ENCODE measurements at regions not wholly inside any gene's neighbourhood (a gene's known extent, or its start where the extent isn't known, plus 50 kb on each side); places are given as distances from the start of the nearest gene placed in this dataset.

- TF ChIP-seq NAIF1 (CRISPR knock-in tag; IDR thresholded peaks at IDR 0.05; ENCODE audit: borderline replicate concordance): no peak
- peak; percentile 82; the same call in 1 of the 2 replicates for TF ChIP-seq KDM4B (CRISPR knock-in tag; IDR thresholded peaks at IDR 0.05)
- no peak for TF ChIP-seq ZNF790 (CRISPR knock-in tag; IDR thresholded peaks at IDR 0.05; ENCODE audit: borderline replicate concordance)
- TF ChIP-seq U2AF2 (IDR thresholded peaks at IDR 0.05; ENCODE audit: low read depth, low read length): no peak
- TF ChIP-seq TEAD2 (CRISPR knock-in tag; IDR thresholded peaks at IDR 0.05): no peak
- no peak for TF ChIP-seq ZNF432 (CRISPR knock-in tag; IDR thresholded peaks at IDR 0.05; ENCODE audit: borderline replicate concordance)
- peak; percentile 15; the same call in 1 of the 2 replicates for TF ChIP-seq ZNF335 (CRISPR knock-in tag; IDR thresholded peaks at IDR 0.05)
- no peak for TF ChIP-seq ATF7-NPFF (CRISPR knock-in tag; IDR thresholded peaks at IDR 0.05; ENCODE audit: low read depth)
- TF ChIP-seq RFXAP (CRISPR knock-in tag; IDR thresholded peaks at IDR 0.05; ENCODE audit: borderline replicate concordance): peak; percentile 71; the same call in 1 of the 2 replicates
- TF ChIP-seq NFIC (IDR thresholded peaks at IDR 0.05; ENCODE audit: low read length): peak; percentile 90
- peak; percentile 85; the same call in 1 of the 2 replicates for TF ChIP-seq SNAI1 (CRISPR knock-in tag; IDR thresholded peaks at IDR 0.05; ENCODE audit: borderline replicate concordance)
- TF ChIP-seq ZNF24 (IDR thresholded peaks at IDR 0.05): peak; percentile 55; the same call in 1 of the 2 replicates
- TF ChIP-seq ZNF543 (CRISPR knock-in tag; IDR thresholded peaks at IDR 0.05): no peak
- TF ChIP-seq SIN3B (IDR thresholded peaks at IDR 0.05; ENCODE audit: low read length): no peak
- TF ChIP-seq, protein P1, sequence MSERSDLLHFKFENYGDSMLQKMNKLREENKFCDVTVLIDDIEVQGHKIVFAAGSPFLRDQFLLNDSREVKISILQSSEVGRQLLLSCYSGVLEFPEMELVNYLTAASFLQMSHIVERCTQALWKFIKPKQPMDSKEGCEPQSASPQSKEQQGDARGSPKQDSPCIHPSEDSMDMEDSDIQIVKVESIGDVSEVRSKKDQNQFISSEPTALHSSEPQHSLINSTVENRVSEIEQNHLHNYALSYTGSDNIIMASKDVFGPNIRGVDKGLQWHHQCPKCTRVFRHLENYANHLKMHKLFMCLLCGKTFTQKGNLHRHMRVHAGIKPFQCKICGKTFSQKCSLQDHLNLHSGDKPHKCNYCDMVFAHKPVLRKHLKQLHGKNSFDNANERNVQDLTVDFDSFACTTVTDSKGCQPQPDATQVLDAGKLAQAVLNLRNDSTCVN (CRISPR knock-in tag; IDR thresholded peaks at IDR 0.05; ENCODE audit: borderline replicate concordance): peak; percentile 99
- TF ChIP-seq ZNF644 (CRISPR knock-in tag; IDR thresholded peaks at IDR 0.05; ENCODE audit: low read depth): peak; percentile 65
- no peak for TF ChIP-seq ZNF317 (CRISPR knock-in tag; IDR thresholded peaks at IDR 0.05)
- TF ChIP-seq, protein P2, sequence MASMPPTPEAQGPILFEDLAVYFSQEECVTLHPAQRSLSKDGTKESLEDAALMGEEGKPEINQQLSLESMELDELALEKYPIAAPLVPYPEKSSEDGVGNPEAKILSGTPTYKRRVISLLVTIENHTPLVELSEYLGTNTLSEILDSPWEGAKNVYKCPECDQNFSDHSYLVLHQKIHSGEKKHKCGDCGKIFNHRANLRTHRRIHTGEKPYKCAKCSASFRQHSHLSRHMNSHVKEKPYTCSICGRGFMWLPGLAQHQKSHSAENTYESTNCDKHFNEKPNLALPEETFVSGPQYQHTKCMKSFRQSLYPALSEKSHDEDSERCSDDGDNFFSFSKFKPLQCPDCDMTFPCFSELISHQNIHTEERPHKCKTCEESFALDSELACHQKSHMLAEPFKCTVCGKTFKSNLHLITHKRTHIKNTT (CRISPR knock-in tag; IDR thresholded peaks at IDR 0.05): no peak
- peak; percentile 77 for TF ChIP-seq TEAD3 (CRISPR knock-in tag; optimal IDR thresholded peaks at IDR 0.05; ENCODE audit: borderline replicate concordance)
- TF ChIP-seq CAMTA2 (CRISPR knock-in tag; IDR thresholded peaks at IDR 0.05; ENCODE audit: borderline replicate concordance): 0 out of 2 replicates have a peak, but pooled peaks have one; percentile 21
- peak; percentile 71; the same call in 1 of the 2 replicates for TF ChIP-seq ZBTB3 (CRISPR knock-in tag; IDR thresholded peaks at IDR 0.05; ENCODE audit: borderline replicate concordance, low read depth)
- no peak for TF ChIP-seq DNMT3B (CRISPR knock-in tag; conservative IDR thresholded peaks at IDR 0.05)
- TF ChIP-seq, protein P3, sequence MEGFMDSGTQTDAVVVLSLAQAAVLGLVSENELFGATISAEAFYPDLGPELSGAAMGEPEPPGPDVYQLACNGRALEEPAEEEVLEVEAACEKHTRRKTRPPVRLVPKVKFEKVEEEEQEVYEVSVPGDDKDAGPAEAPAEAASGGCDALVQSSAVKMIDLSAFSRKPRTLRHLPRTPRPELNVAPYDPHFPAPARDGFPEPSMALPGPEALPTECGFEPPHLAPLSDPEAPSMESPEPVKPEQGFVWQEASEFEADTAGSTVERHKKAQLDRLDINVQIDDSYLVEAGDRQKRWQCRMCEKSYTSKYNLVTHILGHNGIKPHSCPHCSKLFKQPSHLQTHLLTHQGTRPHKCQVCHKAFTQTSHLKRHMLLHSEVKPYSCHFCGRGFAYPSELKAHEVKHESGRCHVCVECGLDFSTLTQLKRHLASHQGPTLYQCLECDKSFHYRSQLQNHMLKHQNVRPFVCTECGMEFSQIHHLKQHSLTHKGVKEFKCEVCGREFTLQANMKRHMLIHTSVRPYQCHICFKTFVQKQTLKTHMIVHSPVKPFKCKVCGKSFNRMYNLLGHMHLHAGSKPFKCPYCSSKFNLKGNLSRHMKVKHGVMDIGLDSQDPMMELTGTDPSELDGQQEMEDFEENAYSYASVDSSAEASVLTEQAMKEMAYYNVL (CRISPR knock-in tag; IDR thresholded peaks at IDR 0.05; ENCODE audit: borderline replicate concordance): peak; percentile 86; the same call in 1 of the 2 replicates
- TF ChIP-seq ZNF354B (CRISPR knock-in tag; IDR thresholded peaks at IDR 0.05): no peak
Observed at GRCh38 chr1:234875953-234876855, 252.4 kb downstream of the TOMM20 start (continued).
